ENCODE measurements at regions not wholly inside any gene's neighbourhood (a gene's known extent, or its start where the extent isn't known, plus 50 kb on each side); places are given as distances from the start of the nearest gene placed in this dataset.

DNA sequence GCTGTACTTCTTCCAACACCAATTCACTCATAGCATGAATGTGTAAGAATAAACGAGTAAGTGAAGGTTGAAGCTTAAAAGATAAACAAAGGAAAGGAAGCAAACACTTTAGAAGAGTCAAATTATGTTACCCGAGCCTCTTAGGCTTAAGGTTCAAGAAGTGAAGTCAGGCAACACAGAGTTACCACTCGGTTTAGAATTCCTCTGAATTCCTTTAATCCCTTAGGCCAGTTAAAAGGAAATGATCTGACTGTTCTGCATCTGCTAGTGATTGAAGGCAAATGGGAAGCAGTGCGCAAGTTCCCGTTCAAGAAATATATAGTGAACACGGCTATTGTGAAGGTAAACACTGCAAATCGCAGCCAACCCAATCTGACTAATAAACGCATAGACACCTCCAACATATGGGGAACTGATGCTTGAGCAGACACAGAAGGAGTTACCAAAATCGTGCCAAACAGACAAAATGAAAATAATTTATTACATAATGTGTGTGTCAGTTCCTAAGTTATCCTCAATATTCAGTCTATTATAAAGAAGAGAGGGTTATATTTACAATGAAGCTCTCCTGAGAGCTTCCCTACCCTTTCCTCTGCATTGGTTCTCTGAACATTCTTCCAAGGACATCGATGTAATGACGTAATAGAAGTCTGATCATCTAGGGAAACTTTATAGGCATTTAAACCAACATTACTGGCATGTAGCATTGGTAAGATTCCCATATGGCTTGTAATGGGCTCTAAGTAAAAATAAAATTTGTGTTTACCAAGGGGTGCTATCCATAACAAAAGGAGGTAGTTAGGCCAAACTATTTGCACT, 837.1 kb upstream of the ZNF608 start:
- ATAC-seq (no peak), DNase-seq (ENCODE audit: low read depth, low spot score) (no peak), FAIRE-seq (no peak)
- SMC1A ChIA-PET (ENCODE audit: uncharacterized antibody, unreplicated experiment), result no interaction called here
- no peak overlapping the region for H3K4me2 ChIP-seq (ENCODE audit: control insufficient read depth, insufficient read depth)
- H3K36me3 ChIP-seq (ENCODE audit: control insufficient read depth in 2 of 2, insufficient read depth in 2 of 2, low read length in 1 of 2), result no peaks in the 10 kb centered on the region
- H4K20me1 ChIP-seq (ENCODE audit: control insufficient read depth, insufficient read depth), result no peaks in the 10 kb centered on the region
- H3K27ac ChIP-seq (ENCODE audit: control insufficient read depth, insufficient read depth), result no peak overlapping the region
- H3K27me3 ChIP-seq (replicated peaks in 1 of 2; ENCODE audit: control insufficient read depth in 2 of 2, insufficient read depth in 2 of 2, low read length in 1 of 2), result no peaks in the 10 kb centered on the region; a peak in 1 of 4 replicates
- H3K9ac ChIP-seq (ENCODE audit: control insufficient read depth, insufficient read depth, low read length), result no peak overlapping the region
- H3K79me2 ChIP-seq (ENCODE audit: control insufficient read depth, insufficient read depth, low read length), result no peaks in the 10 kb centered on the region
- BruUV-seq (replicated peaks), result no TSS peak
- CTCF ChIA-PET, result no interaction called here
- no peaks in the 10 kb centered on the region for H3K4me1 ChIP-seq (ENCODE audit: control insufficient read depth, insufficient read depth, low read length)
- in situ Hi-C loops (cut with MboI), result no loop called here
- POLR2A ChIA-PET, result no interaction called here
- no peak overlapping the region for H2AFZ ChIP-seq (ENCODE audit: control insufficient read depth, low read depth, low read length)
- intact Hi-C loops (cut with micrococcal nuclease; ENCODE audit: unreplicated experiment), result no loop called here
- no peak overlapping the region for H3K4me3 ChIP-seq
- RAD21 ChIA-PET (ENCODE audit: unreplicated experiment), result no interaction called here
- WGBS (ENCODE audit: insufficient coverage, insufficient replicate concordance, low lambda C conversion rate, missing lambda C conversion rate), result 40% methylated on average over 11 of the region's 11 CpGs
- no peaks in the 10 kb centered on the region for H3K9me3 ChIP-seq (replicated peaks; ENCODE audit: control insufficient read depth, insufficient read depth, low read length)
- TF ChIP-seq FOXK2 (IDR thresholded peaks at IDR 0.05), result no peak
- TF ChIP-seq POU2F2 (IDR thresholded peaks at IDR 0.05; ENCODE audit: borderline replicate concordance, low read depth, low read length), result no peak
- TF ChIP-seq, protein P1, sequence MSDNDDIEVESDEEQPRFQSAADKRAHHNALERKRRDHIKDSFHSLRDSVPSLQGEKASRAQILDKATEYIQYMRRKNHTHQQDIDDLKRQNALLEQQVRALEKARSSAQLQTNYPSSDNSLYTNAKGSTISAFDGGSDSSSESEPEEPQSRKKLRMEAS (IDR thresholded peaks at IDR 0.05; ENCODE audit: low read depth, low read length), result no peak
- TF ChIP-seq CREM (IDR thresholded peaks at IDR 0.05; ENCODE audit: low read depth), result no peak
- no peak for TF ChIP-seq BHLHE40 (IDR thresholded peaks at IDR 0.05; ENCODE audit: borderline replicate concordance in 1 of 2, low read depth in 2 of 2, low read length in 1 of 2)
- no peak for TF ChIP-seq HDAC2 (IDR thresholded peaks at IDR 0.05)
- TF ChIP-seq PBX3 (IDR thresholded peaks at IDR 0.05; ENCODE audit: insufficient replicate concordance, low read depth, low read length), result no peak
- TF ChIP-seq, protein P2, sequence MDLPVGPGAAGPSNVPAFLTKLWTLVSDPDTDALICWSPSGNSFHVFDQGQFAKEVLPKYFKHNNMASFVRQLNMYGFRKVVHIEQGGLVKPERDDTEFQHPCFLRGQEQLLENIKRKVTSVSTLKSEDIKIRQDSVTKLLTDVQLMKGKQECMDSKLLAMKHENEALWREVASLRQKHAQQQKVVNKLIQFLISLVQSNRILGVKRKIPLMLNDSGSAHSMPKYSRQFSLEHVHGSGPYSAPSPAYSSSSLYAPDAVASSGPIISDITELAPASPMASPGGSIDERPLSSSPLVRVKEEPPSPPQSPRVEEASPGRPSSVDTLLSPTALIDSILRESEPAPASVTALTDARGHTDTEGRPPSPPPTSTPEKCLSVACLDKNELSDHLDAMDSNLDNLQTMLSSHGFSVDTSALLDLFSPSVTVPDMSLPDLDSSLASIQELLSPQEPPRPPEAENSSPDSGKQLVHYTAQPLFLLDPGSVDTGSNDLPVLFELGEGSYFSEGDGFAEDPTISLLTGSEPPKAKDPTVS (IDR thresholded peaks at IDR 0.05; ENCODE audit: low read depth, low read length), result no peak
- TF ChIP-seq, protein P3, sequence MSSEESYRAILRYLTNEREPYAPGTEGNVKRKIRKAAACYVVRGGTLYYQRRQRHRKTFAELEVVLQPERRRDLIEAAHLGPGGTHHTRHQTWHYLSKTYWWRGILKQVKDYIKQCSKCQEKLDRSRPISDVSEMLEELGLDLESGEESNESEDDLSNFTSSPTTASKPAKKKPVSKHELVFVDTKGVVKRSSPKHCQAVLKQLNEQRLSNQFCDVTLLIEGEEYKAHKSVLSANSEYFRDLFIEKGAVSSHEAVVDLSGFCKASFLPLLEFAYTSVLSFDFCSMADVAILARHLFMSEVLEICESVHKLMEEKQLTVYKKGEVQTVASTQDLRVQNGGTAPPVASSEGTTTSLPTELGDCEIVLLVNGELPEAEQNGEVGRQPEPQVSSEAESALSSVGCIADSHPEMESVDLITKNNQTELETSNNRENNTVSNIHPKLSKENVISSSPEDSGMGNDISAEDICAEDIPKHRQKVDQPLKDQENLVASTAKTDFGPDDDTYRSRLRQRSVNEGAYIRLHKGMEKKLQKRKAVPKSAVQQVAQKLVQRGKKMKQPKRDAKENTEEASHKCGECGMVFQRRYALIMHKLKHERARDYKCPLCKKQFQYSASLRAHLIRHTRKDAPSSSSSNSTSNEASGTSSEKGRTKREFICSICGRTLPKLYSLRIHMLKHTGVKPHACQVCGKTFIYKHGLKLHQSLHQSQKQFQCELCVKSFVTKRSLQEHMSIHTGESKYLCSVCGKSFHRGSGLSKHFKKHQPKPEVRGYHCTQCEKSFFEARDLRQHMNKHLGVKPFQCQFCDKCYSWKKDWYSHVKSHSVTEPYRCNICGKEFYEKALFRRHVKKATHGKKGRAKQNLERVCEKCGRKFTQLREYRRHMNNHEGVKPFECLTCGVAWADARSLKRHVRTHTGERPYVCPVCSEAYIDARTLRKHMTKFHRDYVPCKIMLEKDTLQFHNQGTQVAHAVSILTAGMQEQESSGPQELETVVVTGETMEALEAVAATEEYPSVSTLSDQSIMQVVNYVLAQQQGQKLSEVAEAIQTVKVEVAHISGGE (CRISPR knock-in tag; IDR thresholded peaks at IDR 0.05), result no peak
- TF ChIP-seq, protein P4, sequence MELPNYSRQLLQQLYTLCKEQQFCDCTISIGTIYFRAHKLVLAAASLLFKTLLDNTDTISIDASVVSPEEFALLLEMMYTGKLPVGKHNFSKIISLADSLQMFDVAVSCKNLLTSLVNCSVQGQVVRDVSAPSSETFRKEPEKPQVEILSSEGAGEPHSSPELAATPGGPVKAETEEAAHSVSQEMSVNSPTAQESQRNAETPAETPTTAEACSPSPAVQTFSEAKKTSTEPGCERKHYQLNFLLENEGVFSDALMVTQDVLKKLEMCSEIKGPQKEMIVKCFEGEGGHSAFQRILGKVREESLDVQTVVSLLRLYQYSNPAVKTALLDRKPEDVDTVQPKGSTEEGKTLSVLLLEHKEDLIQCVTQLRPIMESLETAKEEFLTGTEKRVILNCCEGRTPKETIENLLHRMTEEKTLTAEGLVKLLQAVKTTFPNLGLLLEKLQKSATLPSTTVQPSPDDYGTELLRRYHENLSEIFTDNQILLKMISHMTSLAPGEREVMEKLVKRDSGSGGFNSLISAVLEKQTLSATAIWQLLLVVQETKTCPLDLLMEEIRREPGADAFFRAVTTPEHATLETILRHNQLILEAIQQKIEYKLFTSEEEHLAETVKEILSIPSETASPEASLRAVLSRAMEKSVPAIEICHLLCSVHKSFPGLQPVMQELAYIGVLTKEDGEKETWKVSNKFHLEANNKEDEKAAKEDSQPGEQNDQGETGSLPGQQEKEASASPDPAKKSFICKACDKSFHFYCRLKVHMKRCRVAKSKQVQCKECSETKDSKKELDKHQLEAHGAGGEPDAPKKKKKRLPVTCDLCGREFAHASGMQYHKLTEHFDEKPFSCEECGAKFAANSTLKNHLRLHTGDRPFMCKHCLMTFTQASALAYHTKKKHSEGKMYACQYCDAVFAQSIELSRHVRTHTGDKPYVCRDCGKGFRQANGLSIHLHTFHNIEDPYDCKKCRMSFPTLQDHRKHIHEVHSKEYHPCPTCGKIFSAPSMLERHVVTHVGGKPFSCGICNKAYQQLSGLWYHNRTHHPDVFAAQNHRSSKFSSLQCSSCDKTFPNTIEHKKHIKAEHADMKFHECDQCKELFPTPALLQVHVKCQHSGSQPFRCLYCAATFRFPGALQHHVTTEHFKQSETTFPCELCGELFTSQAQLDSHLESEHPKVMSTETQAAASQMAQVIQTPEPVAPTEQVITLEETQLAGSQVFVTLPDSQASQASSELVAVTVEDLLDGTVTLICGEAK (IDR thresholded peaks at IDR 0.05; ENCODE audit: borderline replicate concordance), result no peak
- no peak for TF ChIP-seq ZSCAN29 (IDR thresholded peaks at IDR 0.05)
- TF ChIP-seq YBX1 (IDR thresholded peaks at IDR 0.05), result no peak
- no peak for TF ChIP-seq CEBPB (IDR thresholded peaks at IDR 0.05; ENCODE audit: borderline replicate concordance in 1 of 2, low read depth in 2 of 2, low read length in 2 of 2)

All from GM12878 (cell line).